Small intestine (tissue), 7 donors: ENCODE measurements at regions not wholly inside any gene's neighbourhood (a gene's known extent, or its start where the extent isn't known, plus 50 kb on each side); places are given as distances from the start of the nearest gene placed in this dataset.

ENCODE experiments used
- DNase-seq, 2 donors: peaks; one replicate each; pipeline versions ENCODE4 v3.0.0 to v3.0.0-alpha.2; 2013
- FAIRE-seq: peaks from 2 replicates; lab custom pipeline; 2012; peaks lifted over from hg19 to GRCh38; lab: Jason Lieb, UNC
- H3K27ac ChIP-seq, 3 donors: one replicate each; pipeline ENCODE4 v1.5.1; 2013; ENCODE audit warnings: low read length in 2 of 3, mild to moderate bottlenecking in 2 of 3, control low read depth in 1 of 3, inconsistent platforms in 1 of 3, low read depth in 1 of 3, moderate library complexity in 1 of 3
- H3K27me3 ChIP-seq, 3 donors: one replicate each; pipeline ENCODE4 v1.6.1; 2013; ENCODE audit warnings: low read length in 3 of 3, inconsistent platforms in 1 of 3; ENCODE audit not compliant: control insufficient read depth in 3 of 3, insufficient read depth in 3 of 3
- H3K36me3 ChIP-seq, 3 donors: one replicate each; pipeline ENCODE4 v1.6.1; 2013; ENCODE audit warnings: low read length in 3 of 3, inconsistent platforms in 1 of 3, low read depth in 1 of 3, mild to moderate bottlenecking in 1 of 3, moderate library complexity in 1 of 3; ENCODE audit not compliant: control insufficient read depth in 3 of 3, insufficient read depth in 2 of 3
- H3K4me1 ChIP-seq, 3 donors: one replicate each; pipeline ENCODE4 v1.6.1; 2013; ENCODE audit warnings: low read length in 2 of 3, inconsistent platforms in 1 of 3, low read depth in 1 of 3, mild to moderate bottlenecking in 1 of 3, moderate library complexity in 1 of 3; ENCODE audit not compliant: control insufficient read depth in 3 of 3, insufficient read depth in 2 of 3
- H3K4me3 ChIP-seq, 3 donors: one replicate each; pipeline ENCODE4 v1.5.1; 2013; ENCODE audit warnings: low read length in 3 of 3, control low read depth in 1 of 3, inconsistent platforms in 1 of 3, low read depth in 1 of 3, mild to moderate bottlenecking in 1 of 3, moderate library complexity in 1 of 3
- H3K9me3 ChIP-seq, 2 donors: one replicate each; pipeline ENCODE4 v1.6.1; 2013; ENCODE audit warnings: low read depth in 1 of 2, low read length in 1 of 2; ENCODE audit not compliant: control insufficient read depth in 2 of 2, insufficient read depth in 1 of 2
- WGBS, 3 donors: extraction: QIAGEN DNeasy Blood & Tissue Kit; methylation state at CpG; one replicate each; pipeline ENCODE4 v1.1.7; 2013; 5-methylcytosine and 5-hydroxymethylcytosine counted together
- donor health status: healthy with polysubstance abuse.
- donor health status: control.
- donor health status: control.
- donor health status: Bipolar disorder and iron deficiency.
- donor health status: healthy.

- no peak for FAIRE-seq
- no peaks in the 10 kb centered on the region for H3K36me3 ChIP-seq
- H3K27ac ChIP-seq = no peak overlapping the region
- no peaks in the 10 kb centered on the region for H3K9me3 ChIP-seq
- DNase-seq = no peak
- no peak overlapping the region for H3K4me3 ChIP-seq
- H3K27me3 ChIP-seq = no peaks in the 10 kb centered on the region
- no peaks in the 10 kb centered on the region for H3K4me1 ChIP-seq
- WGBS, 3 donors = 88 to 94% (median 92%) methylated on average over 2 of the region's 2 CpGs
Observed at GRCh38 chr6:147793871-147794643, 285.6 kb downstream of the SAMD5 start.

GRCh38 chr6:147802459-147802858 is 294.0 kb downstream of the SAMD5 start:
- FAIRE-seq = no peak

GRCh38 chr6:147805155-147805554 is 296.7 kb downstream of the SAMD5 start:
- H3K27ac ChIP-seq = no peak overlapping the region
- 50 to 64% (median 63%) methylated on average over 1 of the region's 1 CpG for WGBS, 3 donors
- no peak for FAIRE-seq

More at GRCh38 chr6:147802459-147802858, 294.0 kb downstream of the SAMD5 start:
- Histone ChIP-seq H3K4me1 (peaks cover 0 to 4% (median 0%) of the 10 kb centered on the region in 3 donors), H3K9me3 (peaks cover 0 to 8% of the 10 kb centered on the region in 2 donors), H3K4me3 (no peak overlapping the region), H3K27me3 (no peaks in the 10 kb centered on the region), H3K27ac (no peak overlapping the region), H3K36me3 (peaks cover 0 to 2% (median 0%) of the 10 kb centered on the region in 3 donors)
- 83 to 96% (median 85%) methylated on average over 4 of the region's 4 CpGs for WGBS, 3 donors
- peak in 1 of 2 donors; percentile 22 for DNase-seq

GRCh38 chr6:147806697-147807096 is 298.2 kb downstream of the SAMD5 start:
- Histone ChIP-seq H3K36me3 (peaks cover 0 to 2% (median 0%) of the 10 kb centered on the region in 3 donors), H3K27me3 (no peaks in the 10 kb centered on the region), H3K4me1 (peaks cover 0 to 2% (median 0%) of the 10 kb centered on the region in 3 donors), H3K4me3 (no peak overlapping the region), H3K27ac (no peak overlapping the region), H3K9me3 (peaks cover 0 to 8% of the 10 kb centered on the region in 2 donors)
- whole genome bisulfite sequencing, 3 donors = 91 to 96% (median 96%) methylated on average over 1 of the region's 1 CpG
- DNase-seq (no peak), FAIRE-seq (no peak)

More at GRCh38 chr6:147805155-147805554, 296.7 kb downstream of the SAMD5 start:
- DNase-seq = peak; percentile 8 to 35
- Histone ChIP-seq H3K27me3 (no peaks in the 10 kb centered on the region), H3K4me3 (no peak overlapping the region), H3K4me1 (peaks cover 0 to 4% (median 0%) of the 10 kb centered on the region in 3 donors), H3K36me3 (peaks cover 0 to 2% (median 0%) of the 10 kb centered on the region in 3 donors), H3K9me3 (peaks cover 0 to 8% of the 10 kb centered on the region in 2 donors)

GRCh38 chr6:147808640-147809039 is 300.1 kb downstream of the SAMD5 start:
- Histone ChIP-seq H3K4me1 (no peaks in the 10 kb centered on the region), H3K9me3 (peaks cover 0 to 8% of the 10 kb centered on the region in 2 donors), H3K4me3 (no peak overlapping the region), H3K27ac (no peak overlapping the region), H3K27me3 (no peaks in the 10 kb centered on the region), H3K36me3 (peaks cover 0 to 1% (median 0%) of the 10 kb centered on the region in 3 donors)
- FAIRE-seq (no peak), DNase-seq (no peak)
- 66 to 85% (median 70%) methylated on average over 4 of the region's 4 CpGs for WGBS, 3 donors

- Histone ChIP-seq H3K9me3 (no peaks in the 10 kb centered on the region), H3K36me3 (no peaks in the 10 kb centered on the region), H3K27me3 (no peaks in the 10 kb centered on the region), H3K27ac (no peak overlapping the region), H3K4me3 (no peak overlapping the region), H3K4me1 (no peaks in the 10 kb centered on the region)
- DNase-seq (no peak), FAIRE-seq (no peak)
- 83 to 88% (median 87%) methylated on average over 6 of the region's 6 CpGs for WGBS, 3 donors
Observed at GRCh38 chr6:147811913-147812629, 303.6 kb downstream of the SAMD5 start.

GRCh38 chr6:147817042-147817689 is 308.7 kb downstream of the SAMD5 start:
- no peak overlapping the region for H3K27ac ChIP-seq
- no peak for DNase-seq
- H3K4me3 ChIP-seq = no peak overlapping the region
- H3K27me3 ChIP-seq = no peaks in the 10 kb centered on the region
- FAIRE-seq = no peak
- H3K9me3 ChIP-seq = no peaks in the 10 kb centered on the region
- H3K36me3 ChIP-seq = no peaks in the 10 kb centered on the region
- 88 to 92% (median 92%) methylated on average over 4 of the region's 4 CpGs for WGBS, 3 donors
- H3K4me1 ChIP-seq = no peaks in the 10 kb centered on the region

- FAIRE-seq = no peak
- Histone ChIP-seq H3K9me3 (no peaks in the 10 kb centered on the region), H3K36me3 (no peaks in the 10 kb centered on the region), H3K4me3 (no peak overlapping the region), H3K27me3 (no peaks in the 10 kb centered on the region), H3K27ac (no peak overlapping the region), H3K4me1 (no peaks in the 10 kb centered on the region)
- DNase-seq = no peak
- 54 to 73% (median 72%) methylated on average over 6 of the region's 6 CpGs for WGBS, 3 donors
Observed at GRCh38 chr6:147820520-147820919, 312.0 kb downstream of the SAMD5 start.
